GM19025 (cell line): ENCODE measurements at regions not wholly inside any gene's neighbourhood (a gene's known extent, or its start where the extent isn't known, plus 50 kb on each side); places are given as distances from the start of the nearest gene placed in this dataset.

Experiments used
- ATAC-seq: cut with Tn5 transposase; IDR thresholded peaks from one replicate; pipeline ENCODE4 v1.9.1; 2021; ENCODE audit warnings: mild to moderate bottlenecking, low read depth, moderate library complexity; ENCODE audit not compliant: unreplicated experiment

DNA sequence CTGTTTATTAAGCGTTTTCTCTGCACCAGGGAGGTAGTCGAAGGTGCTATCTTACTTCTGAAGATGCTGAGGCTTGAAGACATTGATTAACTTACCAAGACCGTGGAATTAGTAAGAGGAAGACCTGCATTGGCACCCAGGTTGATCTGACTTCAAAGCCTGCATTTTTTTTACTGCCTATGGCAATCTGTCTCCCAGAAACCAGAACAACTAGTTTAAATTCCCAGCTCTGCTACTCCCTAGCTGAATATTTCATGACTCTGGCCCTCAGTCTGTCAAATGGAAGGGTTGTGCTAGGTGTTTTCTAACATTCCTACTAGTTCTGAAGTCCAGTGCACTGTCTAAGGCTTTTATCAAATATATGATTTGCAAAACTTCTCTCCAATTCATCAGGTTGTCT lies 52.0 kb upstream of the GRAMD1B start:
- ATAC-seq: no peak

DNA sequence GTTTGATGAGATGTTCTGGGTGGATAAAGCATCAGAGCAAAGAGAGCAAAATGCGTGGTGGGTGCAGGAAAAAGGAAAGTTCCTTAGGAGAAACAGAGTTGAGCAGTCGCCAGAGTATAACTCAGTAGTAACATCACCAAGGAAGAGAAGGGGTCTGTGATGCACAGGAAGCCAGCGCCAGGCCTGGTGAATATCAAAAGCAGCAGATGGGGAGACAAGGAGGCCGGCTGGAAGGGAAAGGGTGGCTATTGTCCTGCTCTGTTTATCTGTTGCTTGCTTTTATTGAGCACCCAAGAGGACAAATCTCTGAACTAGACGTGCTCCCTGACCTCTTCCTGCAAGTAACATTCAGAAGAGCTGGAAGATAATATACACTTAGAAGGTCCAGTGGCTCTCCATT lies 52.7 kb upstream of the GRAMD1B start:
- no peak for ATAC-seq

DNA sequence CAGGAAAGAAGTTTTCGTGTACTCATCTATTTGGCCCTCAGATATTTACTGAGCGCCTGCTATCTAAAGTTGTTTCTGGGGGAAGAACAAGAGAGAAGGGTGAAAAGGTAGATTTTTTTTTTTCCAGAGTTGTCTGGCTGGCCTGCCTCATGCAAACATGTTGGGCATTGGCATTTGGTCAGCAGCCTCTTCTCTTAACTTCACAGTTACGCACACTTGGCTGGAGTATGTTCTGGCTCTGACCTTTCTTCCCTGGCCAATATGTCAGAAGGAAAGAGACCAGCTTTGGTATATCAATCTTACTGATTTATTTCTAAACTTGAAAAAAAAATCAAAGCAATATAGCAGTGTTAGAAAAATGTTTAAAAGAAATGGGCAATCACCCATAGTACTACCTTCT lies 54.2 kb upstream of the GRAMD1B start:
- ATAC-seq: no peak

DNA sequence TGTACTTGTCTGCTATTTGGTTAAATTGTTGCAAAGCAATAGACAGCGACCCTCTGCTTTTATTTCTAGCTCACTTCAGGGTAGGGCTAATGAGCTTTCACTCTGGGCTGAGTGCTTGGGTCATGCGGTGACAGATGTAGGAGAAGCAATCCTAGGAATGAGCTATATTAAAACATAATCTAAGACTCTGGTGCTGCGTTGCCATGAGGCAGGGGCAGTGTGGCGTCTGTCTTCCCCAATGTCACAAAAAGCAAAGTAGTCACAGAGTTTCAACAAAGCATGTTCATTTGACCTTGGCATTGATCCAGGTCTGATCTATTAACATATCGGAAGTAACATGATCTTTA lies 55.5 kb upstream of the GRAMD1B start:
- no peak for ATAC-seq

DNA sequence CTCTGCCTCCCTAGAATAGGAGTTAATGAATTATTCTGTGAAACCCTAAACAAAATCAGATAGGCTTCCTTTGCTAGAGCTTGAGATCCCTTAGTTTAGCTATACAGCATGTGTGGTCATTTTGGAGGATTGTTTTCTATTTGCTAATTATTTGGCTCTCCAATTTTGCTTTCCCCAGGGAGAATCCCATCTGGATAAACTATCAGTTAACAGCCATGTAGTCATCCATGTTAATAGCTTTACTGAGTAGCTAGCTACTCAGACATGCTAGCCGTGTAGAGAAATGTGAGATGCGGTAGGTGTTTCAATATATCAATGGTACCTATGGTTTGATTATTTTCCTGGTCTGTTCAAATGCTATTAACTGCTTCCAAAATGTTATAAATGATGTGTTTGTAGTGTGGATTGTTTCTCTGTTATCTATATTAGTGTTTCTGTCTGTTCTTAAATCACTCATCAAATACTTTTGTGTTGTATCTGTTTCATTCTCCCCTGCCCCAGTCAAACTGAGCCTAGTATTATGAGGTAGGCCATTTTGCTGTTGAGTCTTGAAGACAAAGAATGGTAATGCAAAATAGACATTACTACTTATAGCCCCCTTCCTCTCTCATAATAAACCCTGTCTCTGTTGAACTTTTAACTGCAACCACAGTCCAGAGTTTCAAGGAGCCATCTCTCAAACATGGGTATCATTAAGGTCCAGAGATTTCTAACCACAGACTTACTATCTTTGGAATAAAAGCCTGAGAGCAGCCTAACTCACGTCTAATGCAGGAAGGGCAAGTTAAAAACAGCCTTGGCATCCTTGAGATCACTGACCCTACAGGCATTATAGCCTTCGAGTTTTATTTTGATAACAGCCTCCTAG lies 56.1 kb upstream of the GRAMD1B start:
- no peak for ATAC-seq

DNA sequence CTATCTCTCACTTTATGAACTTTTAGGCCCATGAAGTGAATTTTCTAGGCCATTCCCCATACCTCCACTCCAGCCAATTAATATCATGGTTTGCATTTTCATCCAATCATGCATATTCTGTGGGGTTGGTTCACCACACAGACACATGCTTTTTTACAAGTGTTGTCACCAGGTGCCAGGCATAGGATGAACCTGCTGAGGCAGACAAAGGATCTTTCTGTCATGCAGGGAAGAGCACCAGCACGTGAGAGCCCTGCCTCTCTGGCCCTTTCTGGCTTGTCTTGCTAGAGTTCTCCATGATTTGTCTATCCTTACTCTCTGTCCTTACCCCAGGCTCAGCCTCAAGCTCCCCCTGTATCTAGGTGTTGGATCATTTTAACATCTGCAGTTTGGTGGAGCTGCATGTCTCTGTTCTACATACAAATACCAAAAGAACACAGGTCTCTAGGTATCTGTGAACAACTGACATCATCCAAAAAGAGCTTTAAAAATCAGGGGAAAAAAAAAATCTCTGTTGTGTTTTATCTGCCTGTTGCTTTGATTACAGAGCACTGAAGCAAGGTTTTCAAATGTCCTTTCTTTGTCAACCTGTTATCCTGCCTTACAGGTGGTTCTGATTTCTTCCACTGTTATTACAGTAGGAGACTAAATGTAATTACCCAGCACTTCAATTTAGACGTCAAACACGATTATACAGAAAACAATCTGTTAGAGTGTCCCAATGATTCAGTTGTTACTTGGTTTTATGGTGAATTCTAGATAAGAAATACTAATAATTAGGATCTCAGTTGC lies 58.4 kb upstream of the GRAMD1B start:
- no peak for ATAC-seq

DNA sequence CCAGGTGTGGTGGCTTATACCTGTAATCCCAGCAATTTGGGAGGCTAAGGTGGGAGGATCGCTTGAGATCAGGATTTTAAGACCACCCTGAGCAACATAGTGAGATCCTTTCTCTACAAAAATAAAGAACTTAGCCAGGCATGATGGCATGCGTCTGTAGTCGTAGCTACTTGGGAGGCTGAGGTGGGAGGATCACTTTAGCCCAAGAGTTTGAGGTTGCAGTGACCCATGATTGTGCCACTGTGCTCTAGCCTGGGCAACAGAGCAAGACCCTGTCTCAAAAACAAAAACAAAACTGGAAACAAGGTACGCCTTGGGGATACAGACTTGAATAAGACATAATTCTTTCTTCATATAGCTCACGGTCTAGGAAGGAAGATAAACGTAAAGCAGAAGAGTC lies 63.1 kb upstream of the GRAMD1B start:
- ATAC-seq: no peak

DNA sequence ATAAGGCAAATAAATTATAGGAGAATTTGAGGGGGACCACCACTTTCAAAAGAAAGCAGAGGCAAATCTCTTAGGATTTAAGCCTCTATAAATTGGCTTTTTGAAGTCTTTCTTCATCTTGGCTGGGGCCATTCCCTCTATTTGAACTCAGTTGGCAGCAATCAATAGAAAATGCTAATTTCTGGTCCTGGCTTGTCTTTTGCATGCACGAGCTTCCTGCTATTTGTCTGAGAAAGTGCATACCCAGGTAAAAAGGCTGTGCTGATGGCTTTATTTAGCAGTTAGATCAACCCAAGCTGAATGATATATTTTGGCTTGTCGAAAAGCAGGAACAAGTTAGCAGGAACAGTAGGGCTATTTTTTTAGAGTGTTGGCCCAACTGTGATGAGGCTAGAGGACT lies 64.1 kb upstream of the GRAMD1B start:
- no peak for ATAC-seq

DNA sequence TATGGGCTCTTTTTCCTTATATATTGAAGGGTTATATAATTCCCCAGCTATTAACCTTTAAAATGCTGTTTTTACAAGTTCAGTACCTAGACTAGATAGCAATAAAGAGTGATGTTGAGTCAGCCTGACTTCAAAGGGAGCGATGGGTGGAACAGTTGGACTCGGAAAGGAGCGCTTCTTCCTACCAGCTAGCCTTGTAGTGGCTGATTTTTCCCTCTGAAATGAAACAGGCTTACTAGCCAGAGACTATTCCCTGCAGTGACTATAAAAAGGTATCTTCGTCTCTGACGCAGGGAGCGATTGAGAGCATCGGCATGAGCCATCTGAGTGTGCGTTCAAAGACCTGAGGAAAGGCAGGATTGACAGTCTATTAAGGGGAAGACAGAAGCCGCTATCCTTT lies 66.0 kb upstream of the GRAMD1B start:
- no peak for ATAC-seq

DNA sequence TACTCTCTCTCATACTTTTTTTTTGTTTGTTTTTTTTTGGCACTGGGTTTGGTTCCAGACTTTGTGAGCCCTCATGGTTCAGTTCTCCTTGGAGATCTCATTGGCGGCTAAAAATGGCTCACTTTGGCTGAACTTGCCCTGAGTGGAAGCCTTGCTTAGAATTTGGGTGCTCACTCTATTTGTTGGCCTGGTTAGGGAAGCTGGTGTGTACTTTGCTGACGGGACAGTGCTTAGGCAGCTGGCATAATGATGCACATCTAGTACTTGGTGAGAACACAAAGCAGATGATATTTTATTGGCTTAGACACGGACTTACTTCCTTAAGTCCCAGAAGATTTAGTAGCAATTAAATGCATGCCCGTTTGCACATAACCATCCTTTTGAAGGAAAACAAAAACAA lies 66.5 kb upstream of the GRAMD1B start:
- no peak for ATAC-seq

DNA sequence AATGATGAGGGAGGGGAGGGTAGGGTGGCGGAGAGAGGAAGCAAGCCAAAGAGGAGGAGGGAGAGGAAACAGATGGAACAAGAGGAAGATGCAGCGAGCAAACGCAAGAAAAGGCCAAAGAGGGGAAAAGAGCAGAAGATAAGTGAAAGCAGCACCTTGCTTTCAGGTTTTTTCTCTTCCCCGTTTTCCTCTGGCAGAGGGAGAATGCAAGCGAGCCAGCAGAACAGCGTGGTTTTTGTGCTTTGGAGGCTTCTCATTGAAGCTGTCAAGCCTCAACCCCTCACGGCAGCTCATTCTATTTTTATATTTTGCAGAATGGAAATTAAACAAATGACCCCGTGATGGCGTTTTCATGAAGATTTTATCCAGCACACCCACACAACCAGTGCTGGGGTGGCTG lies 67.1 kb upstream of the GRAMD1B start:
- no peak for ATAC-seq

DNA sequence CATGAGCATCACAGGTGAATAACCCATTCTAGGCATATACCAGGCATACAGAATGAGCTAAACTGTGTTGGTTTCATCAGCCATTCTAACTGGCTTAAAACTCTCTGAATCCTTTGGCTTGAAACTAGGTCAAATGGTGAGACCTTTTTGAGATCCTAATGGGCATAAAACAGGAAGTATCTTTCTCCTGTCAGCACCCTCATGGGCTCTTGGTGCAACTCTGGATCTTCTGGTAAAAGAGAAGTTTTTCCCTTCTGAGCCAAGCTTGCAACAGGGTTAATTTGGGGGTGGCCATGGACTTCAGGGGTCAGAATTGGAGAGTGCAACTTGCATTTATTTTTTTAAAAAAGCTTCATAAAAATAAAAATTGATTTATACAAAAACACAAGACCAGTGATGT lies 67.9 kb upstream of the GRAMD1B start:
- no peak for ATAC-seq

DNA sequence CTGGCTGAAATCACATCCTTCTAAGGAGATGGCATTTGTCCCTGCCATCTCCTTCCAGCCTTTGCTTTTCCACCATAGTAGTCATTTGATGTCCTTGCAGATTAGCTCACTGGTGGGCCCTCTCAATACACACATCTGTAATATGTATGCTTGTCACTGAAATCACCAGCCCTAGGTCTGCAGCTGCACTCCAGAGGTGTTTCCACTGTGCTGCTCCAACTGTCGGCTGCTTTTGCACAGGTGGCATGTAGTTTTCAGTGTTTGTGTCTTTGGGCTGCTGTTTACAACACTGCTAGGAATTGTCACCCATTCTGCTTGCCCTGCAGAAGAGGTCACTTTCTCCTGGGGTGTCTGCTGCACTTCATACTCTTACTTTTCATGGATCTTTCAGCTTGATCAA lies 69.0 kb upstream of the GRAMD1B start:
- no peak for ATAC-seq

DNA sequence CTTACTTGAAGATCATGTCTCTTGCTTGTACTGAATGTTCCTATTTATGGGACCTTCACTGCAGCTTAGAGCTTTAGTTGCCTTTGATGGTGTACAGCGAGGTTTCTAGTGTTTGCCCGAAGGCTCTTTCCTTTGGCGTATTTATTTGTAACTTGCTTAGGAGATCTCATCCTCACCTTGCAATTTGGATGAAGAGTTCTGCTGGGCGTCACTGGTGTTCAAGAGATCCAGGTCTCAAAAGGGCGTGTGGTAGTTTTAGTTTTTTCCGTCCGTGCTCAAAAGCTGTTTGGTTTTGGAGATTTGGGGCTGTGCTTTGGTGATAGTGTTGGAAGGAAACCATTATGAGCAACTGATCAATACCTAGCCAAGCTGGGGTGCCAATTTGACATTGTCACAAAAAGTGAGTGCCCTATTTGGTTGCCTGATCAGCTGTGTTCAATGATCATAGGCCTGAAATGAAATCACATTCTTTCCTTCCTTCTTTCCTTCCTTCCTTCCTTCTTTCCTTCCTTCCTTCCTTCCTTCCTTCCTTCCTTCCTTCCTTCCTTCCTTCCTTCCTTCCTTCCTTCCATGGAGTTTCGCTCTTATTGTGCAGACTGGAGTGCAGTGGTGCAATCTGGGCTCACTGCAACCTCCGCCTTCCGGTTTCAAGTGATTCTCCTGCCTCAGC lies 69.7 kb upstream of the GRAMD1B start:
- no peak for ATAC-seq

DNA sequence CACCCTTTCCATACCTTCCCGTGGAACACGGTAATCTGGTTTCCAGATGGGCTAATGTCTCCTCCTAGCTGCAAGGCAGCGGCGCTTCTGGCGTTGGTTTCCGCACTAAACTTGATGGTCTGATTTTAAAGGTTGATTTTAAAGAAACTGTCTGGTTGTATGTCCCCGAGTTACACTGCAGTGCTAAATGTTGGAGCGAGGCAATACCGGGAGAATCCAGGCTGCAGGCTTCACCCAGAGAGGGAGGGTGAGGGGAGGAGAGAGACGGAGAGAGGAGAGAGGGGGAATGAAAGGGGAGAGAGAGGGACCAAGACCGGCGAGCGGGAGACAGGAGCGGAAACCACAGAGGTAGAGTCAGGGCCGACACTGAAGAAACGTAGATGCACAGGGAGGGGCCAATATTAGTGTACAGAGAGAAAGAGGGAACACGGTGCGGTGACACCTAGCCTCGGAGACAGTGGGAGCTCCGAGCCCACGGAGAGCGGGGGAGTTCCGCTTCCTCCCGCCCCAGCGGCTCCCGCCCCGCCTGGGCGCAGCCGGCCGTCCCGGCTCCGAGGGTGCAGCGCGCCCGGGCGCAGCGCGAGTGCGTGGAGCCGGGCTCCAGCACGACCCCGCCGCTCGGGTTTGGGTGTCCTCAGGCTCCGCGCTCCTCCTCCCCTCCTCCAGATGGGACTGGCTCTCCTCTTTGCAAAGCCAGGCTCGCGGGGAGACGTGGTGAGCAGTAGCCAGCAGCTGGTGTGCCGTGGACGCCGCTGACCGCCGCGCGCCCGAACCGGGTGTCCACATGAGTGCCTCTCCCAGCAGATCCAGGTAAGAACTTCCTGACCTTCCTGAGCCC lies 71.9 kb upstream of the GRAMD1B start:
- peak; percentile 60 for ATAC-seq

DNA sequence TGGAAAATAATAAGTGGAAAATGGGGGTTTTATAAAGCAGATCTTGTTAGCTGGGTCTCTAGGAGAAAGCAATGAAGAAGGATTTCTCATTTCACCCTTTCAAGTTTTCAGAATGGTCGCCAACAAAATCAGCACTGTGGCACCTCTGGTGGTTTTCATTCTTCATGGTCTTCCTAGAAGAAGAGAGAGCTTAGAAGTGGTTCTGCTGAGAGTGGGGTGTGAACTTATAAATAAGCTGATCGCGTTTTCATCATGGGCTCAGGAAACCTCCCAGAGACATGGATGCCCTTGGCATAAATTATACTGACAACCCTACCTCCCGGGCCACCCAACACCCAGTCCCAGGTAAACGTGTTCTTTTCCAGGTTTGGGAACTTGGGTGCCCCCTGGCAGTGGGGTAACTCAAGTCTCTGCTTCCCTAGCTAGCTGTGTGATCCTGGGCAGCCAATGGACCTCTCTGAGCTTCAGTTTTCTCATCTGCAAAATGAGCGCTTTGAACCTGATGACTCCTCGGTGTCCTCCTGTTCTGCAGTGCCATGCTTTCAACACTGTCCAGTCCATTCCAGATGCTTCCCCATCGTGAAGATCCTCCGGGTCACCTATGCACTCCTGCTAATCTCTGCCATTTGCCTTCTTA lies 72.6 kb upstream of the GRAMD1B start:
- ATAC-seq: no peak

DNA sequence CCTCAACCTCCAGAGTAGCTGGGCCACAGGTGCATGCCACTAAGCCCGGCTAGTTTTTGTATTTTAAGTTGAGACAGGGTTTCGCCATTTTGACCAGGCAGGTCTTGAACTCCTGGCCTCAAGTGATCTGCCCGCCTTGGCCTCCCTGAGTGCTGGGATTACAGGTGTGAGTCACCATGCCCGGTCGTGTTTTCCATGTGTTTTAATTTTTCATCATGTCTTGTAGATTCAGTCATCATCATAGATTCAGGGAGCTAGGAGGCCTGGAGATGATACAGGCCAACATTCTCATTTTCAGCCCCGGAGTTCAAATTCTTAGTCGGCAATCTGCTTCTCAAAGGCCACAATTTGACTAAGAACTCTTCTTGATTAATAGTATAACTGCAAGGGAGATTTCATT lies 73.5 kb upstream of the GRAMD1B start:
- ATAC-seq: no peak

DNA sequence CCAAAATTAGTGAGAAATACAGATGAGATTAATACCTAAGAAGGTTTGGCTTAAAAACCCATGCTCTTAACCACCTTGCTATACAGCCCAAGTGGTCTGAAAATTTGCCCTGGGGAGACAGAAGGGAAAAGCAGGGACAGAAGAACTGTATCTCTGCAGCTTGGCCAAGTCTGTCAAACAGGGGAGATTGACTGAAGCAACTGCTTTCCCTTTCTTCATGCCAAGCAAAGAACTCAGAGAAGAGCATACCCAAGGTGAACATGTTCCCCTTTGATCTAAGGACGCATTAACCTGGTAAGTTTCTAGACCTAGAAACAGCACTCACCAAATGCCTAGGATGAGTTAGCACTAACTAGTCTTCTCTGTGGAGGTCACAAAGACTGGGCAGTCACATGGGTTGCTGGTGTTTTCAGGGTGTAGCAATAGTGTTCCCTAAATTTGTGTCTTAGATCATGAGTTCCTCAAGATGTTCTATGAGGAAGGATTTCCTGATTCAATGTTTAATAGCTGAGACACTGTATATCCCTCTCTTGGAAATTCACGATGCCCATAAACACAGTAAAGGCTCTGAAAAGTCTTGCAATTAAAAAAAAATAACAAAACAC lies 75.6 kb upstream of the GRAMD1B start:
- no peak for ATAC-seq

DNA sequence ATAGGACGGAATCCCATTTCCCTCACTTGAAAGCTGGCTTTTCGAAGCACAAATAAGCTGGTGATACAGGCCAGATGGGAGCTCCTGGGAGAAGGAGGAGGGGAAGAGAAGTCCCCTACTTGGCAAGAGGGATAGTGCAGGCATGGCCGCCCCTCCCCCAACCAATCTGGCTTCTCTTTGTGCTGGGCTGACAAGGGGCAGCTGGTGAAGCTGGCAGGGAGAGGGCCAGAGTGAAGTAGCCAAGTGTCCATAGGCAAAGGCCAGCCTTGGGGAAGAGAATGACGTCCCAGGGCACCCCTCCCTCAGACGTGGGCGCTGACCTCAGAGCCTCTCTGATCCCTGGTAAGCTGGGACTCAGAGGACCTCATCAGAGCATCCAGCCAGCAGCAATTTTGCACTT lies 78.7 kb upstream of the GRAMD1B start:
- ATAC-seq: no peak

DNA sequence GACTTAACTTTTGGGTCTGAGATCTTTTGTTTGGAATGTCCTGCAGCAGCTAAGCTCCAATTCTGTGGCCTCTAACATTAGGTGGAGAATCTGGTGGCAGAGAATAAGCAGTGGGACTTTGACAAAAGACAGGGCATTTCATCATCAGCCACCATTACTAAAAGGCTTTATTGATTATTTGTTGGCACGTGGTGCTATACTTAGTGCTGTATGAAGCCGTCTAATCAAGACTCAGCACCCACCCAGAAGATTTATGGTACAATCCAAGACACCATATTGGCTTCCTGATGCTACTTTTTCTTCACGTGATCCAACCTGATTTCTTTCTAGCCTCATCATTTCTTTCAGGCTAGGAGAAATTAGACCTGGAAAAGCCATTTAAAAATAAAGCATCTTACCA lies 80.7 kb upstream of the GRAMD1B start:
- ATAC-seq: no peak
